HEK293T (cell line): ENCODE measurements at regions not wholly inside any gene's neighbourhood (a gene's known extent, or its start where the extent isn't known, plus 50 kb on each side); places are given as distances from the start of the nearest gene placed in this dataset.

Experiments
- CTCF ChIA-PET: fragments of 350-600 bp; formaldehyde crosslinking; extraction: SDS; loops from one replicate; lab custom pipeline; 2021; ENCODE audit warnings: antibody characterized with exemption, inconsistent platforms; lab: Yijun Ruan, JAX
- POLR2A ChIA-PET: fragments of 350-600 bp; formaldehyde crosslinking; extraction: SDS; loops from one replicate; lab custom pipeline; 2020; ENCODE audit warnings: antibody characterized with exemption, inconsistent platforms; lab: Yijun Ruan, JAX
- DNase-seq: peaks from one replicate; pipeline ENCODE4 v3.0.0; 2012; ENCODE audit warnings: mixed read lengths; ENCODE audit errors: extremely low spot score
- ARNT ChIP-seq: fragments of 450-650 bp; IDR thresholded peaks from 2 replicates; pipeline ENCODE4 v1.6.1; 2017; ENCODE audit warnings: mild to moderate bottlenecking
- BHLHE40 ChIP-seq: fragments of 450-650 bp; IDR thresholded peaks from 2 replicates; pipeline ENCODE4 v1.6.1; 2016; ENCODE audit warnings: mild to moderate bottlenecking, moderate library complexity, borderline replicate concordance
- CTBP1 ChIP-seq: fragments of 450-650 bp; IDR thresholded peaks from 2 replicates; pipeline ENCODE4 v1.6.1; 2016; ENCODE audit warnings: borderline replicate concordance
- ELF4 ChIP-seq: fragments of 450-650 bp; IDR thresholded peaks from 2 replicates; pipeline ENCODE4 v1.6.1; 2017; ENCODE audit warnings: antibody characterized with exemption
- FOXA1 ChIP-seq: fragments of 450-650 bp; IDR thresholded peaks from 2 replicates; pipeline ENCODE4 v1.6.1; 2016; ENCODE audit warnings: mild to moderate bottlenecking
- FOXK2 ChIP-seq: fragments of 450-650 bp; IDR thresholded peaks from 2 replicates; pipeline ENCODE4 v1.6.1; 2016; ENCODE audit warnings: mild to moderate bottlenecking
- FOXM1 ChIP-seq: fragments of 450-650 bp; IDR thresholded peaks from 2 replicates; pipeline ENCODE4 v1.6.1; 2017; ENCODE audit warnings: mild to moderate bottlenecking, borderline replicate concordance
- HDGF ChIP-seq: fragments of 450-650 bp; IDR thresholded peaks from 2 replicates; pipeline ENCODE4 v1.6.1; 2017; ENCODE audit warnings: antibody characterized with exemption, borderline replicate concordance
- L3MBTL2 ChIP-seq: fragments of 450-650 bp; conservative IDR thresholded peaks from 2 replicates; pipeline ENCODE4 v1.6.1; 2016; ENCODE audit warnings: mild to moderate bottlenecking
- LEF1 ChIP-seq: fragments of 450-650 bp; IDR thresholded peaks from 2 replicates; pipeline ENCODE4 v1.6.1; 2017; ENCODE audit warnings: mild to moderate bottlenecking, borderline replicate concordance
- NFRKB ChIP-seq: fragments of 450-650 bp; IDR thresholded peaks from 2 replicates; pipeline ENCODE4 v1.6.1; 2016; ENCODE audit warnings: mild to moderate bottlenecking, moderate library complexity
- SP1 ChIP-seq: fragments of 450-650 bp; IDR thresholded peaks from 2 replicates; pipeline ENCODE4 v1.6.1; 2017
- SUZ12 ChIP-seq: fragments of 450-650 bp; IDR thresholded peaks from 2 replicates; pipeline ENCODE4 v1.6.1; 2016; ENCODE audit warnings: mild to moderate bottlenecking
- TARDBP ChIP-seq: fragments of 450-650 bp; IDR thresholded peaks from 2 replicates; pipeline ENCODE4 v1.6.1; 2016
- ZNF384 ChIP-seq: fragments of 450-650 bp; IDR thresholded peaks from 2 replicates; pipeline ENCODE4 v1.6.1; 2016
- TF ChIP-seq, protein P1 (sequence below): fragments of 450-650 bp; IDR thresholded peaks from 2 replicates; pipeline ENCODE4 v1.6.1; 2016

DNA sequence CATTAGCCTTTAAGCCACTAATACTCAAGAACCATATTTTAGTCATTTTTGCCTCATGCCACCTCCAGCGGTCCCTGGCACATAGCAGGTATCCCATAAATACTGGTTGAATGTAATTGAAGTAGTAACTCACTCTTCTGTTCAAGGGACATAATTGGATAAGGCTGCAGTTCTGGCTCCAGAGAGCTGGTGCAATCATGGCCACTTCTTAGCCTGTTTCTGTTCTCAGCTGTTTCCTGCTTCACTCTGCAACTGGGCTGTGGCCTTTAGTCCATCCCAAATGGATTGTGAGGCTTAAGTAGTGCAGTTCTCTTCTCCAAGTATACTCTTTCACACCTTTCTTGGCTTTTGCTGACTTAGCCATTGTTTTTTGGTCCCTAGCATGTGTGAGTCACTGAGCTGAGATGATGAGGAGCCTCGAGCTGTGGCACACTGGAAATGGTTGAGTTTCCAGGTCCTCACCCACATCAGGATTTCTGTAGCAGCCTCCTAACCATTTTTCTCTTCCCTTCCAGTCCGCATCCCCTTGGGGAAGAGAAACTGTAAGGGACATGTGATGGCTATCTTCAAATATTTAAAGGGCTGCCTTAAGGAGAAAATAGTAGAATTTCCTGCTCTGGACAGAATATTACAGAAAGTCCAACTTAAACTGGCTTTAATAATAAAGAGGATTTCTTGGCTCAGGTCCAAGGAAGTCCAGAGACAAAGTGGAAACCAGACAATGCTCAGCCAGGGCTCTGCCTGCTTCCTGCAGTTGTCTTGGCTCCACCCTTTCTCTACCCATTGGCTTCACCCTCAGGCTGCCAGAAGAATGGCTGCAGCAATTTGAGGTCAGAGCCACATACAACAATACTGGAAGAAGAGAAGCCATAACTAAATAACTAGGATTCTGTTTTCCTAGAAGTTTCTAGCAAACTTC is 305.4 kb upstream of the ROPN1 start:
- DNase-seq = no peak
- POLR2A ChIA-PET = no interaction called here
- CTCF ChIA-PET = no interaction called here
- TF ChIP-seq HDGF = no peak
- no peak for TF ChIP-seq SP1
- no peak for TF ChIP-seq SUZ12
- TF ChIP-seq FOXM1 = no peak
- no peak for TF ChIP-seq NFRKB
- TF ChIP-seq ELF4 = no peak
- no peak for TF ChIP-seq FOXA1
- no peak for TF ChIP-seq TARDBP
- TF ChIP-seq LEF1 = no peak
- TF ChIP-seq ARNT = no peak
- no peak for TF ChIP-seq ZNF384
- no peak for TF ChIP-seq FOXK2
- TF ChIP-seq BHLHE40 = no peak
- TF ChIP-seq L3MBTL2 = no peak
- TF ChIP-seq, protein P1, sequence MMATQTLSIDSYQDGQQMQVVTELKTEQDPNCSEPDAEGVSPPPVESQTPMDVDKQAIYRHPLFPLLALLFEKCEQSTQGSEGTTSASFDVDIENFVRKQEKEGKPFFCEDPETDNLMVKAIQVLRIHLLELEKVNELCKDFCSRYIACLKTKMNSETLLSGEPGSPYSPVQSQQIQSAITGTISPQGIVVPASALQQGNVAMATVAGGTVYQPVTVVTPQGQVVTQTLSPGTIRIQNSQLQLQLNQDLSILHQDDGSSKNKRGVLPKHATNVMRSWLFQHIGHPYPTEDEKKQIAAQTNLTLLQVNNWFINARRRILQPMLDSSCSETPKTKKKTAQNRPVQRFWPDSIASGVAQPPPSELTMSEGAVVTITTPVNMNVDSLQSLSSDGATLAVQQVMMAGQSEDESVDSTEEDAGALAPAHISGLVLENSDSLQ = no peak
- TF ChIP-seq CTBP1 = no peak

DNA sequence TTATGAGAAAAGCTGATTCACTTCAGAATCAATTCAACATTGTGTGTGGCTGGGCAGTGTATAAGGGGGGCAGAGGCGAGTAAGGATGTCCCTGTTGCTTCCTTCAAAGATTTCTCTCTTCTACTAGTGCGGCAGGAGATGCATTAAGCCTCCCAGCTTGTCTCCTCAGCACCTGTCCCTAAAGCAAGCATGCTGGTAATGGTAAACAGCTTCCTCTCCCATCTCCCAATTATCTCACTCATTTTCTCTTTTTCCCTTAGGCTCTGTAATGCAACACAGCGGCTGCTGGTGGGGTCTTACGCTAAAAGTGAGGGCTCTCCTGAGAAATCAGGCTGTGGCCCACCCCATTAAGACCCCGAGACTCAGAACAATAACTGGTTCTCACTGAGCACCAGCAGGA is 306.4 kb upstream of the ROPN1 start:
- POLR2A ChIA-PET = no interaction called here
- TF ChIP-seq FOXA1 = no peak
- TF ChIP-seq ELF4 = no peak
- TF ChIP-seq SUZ12 = no peak
- TF ChIP-seq HDGF = no peak
- no peak for TF ChIP-seq TARDBP
- no peak for TF ChIP-seq FOXM1
- TF ChIP-seq BHLHE40 = no peak
- TF ChIP-seq, protein P1 = no peak
- TF ChIP-seq ZNF384 = no peak
- CTCF ChIA-PET = interaction anchor here (1.1 kb wide), 1 partner anchor 19 kb away, joined by 3 read pairs; no protein-coding TSS in a partner anchor
- no peak for DNase-seq

DNA sequence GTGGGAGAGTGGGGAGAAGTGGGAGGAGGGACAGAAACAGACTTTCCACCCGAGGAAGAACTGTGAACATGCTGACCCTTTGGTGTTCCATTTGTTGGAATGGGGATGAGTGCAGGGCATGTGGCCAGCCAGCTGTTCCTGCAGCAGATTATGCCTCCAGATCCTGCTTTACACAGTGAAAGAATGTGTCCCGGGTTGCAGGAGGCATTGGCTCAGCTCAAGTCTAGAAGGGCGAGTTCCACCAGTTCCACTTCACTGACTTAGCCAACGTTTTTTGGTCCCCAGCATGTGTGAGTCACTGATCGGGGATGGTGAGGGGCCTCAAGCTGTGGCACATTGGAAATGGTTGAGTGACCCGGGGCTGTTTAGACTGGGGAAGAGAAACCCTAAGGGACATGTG is 307.0 kb upstream of the ROPN1 start:
- TF ChIP-seq ARNT (no peak), TARDBP (no peak), FOXM1 (no peak), SP1 (no peak), L3MBTL2 (no peak), SUZ12 (no peak), BHLHE40 (no peak), ELF4 (no peak)
- ChIA-PET CTCF (interaction anchor here (1.1 kb wide), 1 partner anchor 18 kb away, joined by 3 read pairs; no protein-coding TSS in a partner anchor), POLR2A (no interaction called here)
- DNase-seq = no peak

DNA sequence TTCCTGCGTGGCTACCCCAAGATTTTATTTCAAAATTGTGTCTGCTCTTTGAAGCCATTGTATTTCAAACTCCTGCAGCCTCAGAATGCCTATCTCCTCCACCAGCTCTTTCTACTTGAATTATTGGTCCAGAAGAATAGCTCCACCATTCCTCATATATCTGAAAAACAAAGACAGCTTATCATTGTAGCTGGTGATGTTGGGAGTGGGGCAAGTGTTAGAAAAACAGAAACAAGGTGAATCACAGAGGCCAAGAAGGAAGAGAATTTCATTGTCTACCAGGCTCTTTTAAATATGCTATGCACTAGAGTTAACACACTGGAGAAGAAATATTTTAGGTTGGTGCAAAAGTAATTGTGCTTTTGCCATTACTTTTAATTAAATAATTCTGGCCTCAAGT is 307.9 kb upstream of the ROPN1 start:
- ChIA-PET CTCF (no interaction called here), POLR2A (no interaction called here)
- no peak for TF ChIP-seq HDGF
- no peak for TF ChIP-seq FOXM1
- TF ChIP-seq ARNT = no peak
- no peak for TF ChIP-seq NFRKB
- DNase-seq = no peak

DNA sequence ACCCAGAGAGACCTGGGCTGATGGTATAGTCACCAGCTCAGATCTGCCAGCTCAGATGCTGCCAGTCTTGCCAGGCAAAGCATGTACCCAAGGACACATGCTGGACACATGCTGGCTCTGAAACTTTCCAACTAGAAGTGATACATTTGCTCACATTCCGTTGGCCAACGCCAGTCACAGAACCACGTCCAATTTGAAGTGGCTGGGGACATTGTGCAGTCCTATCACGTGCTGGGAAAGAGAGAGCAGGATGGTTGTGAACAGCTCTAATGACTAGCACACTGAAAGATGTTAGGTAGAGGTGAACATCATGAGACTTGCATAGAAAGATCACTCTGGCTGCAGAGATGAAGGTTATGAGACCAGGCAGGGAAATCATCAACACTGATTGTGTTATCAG is 308.5 kb upstream of the ROPN1 start:
- no peak for DNase-seq
- TF ChIP-seq FOXM1 = no peak
- TF ChIP-seq ARNT = no peak
- TF ChIP-seq ELF4 = no peak
- TF ChIP-seq TARDBP = no peak
- no peak for TF ChIP-seq L3MBTL2
- no peak for TF ChIP-seq ZNF384
- no peak for TF ChIP-seq FOXK2
- no peak for TF ChIP-seq NFRKB
- no peak for TF ChIP-seq SP1
- no peak for TF ChIP-seq SUZ12
- TF ChIP-seq BHLHE40 = no peak
- TF ChIP-seq LEF1 = no peak
- ChIA-PET CTCF (no interaction called here), POLR2A (no interaction called here)

DNA sequence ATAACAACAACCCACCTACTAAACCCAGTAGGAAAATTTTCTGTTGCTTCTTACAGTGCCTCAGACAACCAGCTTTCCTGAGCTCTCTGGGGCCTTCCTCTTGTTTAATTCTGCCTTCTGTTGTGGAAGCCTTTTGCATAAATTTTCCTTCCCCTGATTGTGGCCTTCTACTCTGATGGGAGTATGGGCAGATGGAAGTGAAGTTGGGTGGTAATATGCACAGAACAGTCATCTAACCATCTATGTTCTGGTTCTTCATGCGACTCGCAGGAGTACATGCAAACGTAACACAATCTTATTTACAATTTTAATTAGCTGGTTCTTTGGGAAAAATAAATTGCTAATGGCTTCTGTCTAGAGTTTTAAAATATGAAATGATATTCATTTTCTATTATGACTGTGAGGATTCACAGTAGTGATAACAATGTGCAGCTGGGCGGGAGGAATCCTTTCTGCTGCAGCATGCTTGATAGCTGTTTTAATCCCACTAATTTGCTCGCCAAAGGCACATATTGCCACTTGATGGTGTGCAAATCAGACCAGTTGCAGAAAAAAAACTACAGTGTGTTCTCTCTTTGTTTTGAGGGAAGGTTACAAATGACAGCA is 311.5 kb upstream of the ROPN1 start:
- ChIA-PET POLR2A (no interaction called here), CTCF (no interaction called here)
- no peak for DNase-seq
- no peak for TF ChIP-seq CTBP1
- no peak for TF ChIP-seq BHLHE40
- no peak for TF ChIP-seq NFRKB
- TF ChIP-seq, protein P1 = no peak
- no peak for TF ChIP-seq SUZ12
- TF ChIP-seq SP1 = no peak
- no peak for TF ChIP-seq FOXA1
